ENCODE measurements at regions not wholly inside any gene's neighbourhood (a gene's known extent, or its start where the extent isn't known, plus 50 kb on each side); places are given as distances from the start of the nearest gene placed in this dataset.
A peak's percentile ranks its signal among the peaks of the same experiment; 100 is the strongest.
"Not testable (repeated sequence)": the region's sequence is repeated elsewhere in the genome, so short reads cannot be mapped to it uniquely, and the experiment has no call there.

- DNase-seq: peak; percentile 91
Observed at GRCh38 chr6:105691081-105691480, 288.2 kb upstream of the PREP start.

GRCh38 chr6:105688573-105688972 lies 285.7 kb upstream of the PREP start:
- no peak for DNase-seq

GRCh38 chr6:105686793-105687192 lies 283.9 kb upstream of the PREP start:
- not testable (repeated sequence) for DNase-seq

- DNase-seq: peak; percentile 34
Observed at GRCh38 chr6:105681061-105681460, 278.2 kb upstream of the PREP start.

GRCh38 chr6:105680131-105680530 lies 277.2 kb upstream of the PREP start:
- no peak for DNase-seq

DNA sequence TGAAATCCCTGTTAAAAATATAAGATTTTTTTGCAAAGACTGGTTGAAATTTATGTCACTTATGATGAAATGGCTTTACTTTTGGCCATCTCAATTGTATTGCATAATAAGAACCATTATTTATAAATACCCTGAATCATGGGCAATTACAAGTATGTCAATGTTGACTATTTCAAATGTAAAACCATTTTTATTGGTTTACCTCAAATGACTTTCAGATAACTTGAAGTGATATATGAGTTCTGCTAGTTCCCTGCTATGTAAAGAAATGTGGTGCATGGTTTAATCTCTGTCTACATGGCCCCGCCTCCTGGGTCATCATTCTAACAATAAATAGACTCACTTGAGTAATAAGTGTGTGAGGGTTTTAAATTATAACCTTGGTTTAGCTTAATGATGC lies 275.6 kb upstream of the PREP start:
- no peak for DNase-seq

GRCh38 chr6:105677671-105678475 lies 275.0 kb upstream of the PREP start:
- no peak for DNase-seq

DNA sequence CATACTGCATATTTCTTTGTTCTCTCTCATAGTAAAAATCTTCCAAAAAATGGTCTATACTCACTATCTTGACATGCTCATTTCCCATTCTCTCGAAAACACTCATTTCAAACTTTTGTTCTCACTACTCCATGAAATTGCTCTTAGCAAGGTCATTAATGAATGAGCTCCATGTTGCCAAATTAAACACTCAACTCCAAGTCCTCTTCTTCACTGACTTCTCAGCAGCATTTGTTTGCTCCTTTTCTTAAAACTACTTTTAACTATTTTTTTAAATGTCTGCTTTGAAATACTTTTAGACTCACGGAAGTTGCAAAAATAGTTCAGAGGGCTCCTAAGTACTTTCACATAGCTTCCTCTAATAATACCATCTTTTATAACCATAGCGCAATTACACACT lies 274.0 kb upstream of the PREP start:
- DNase-seq: no peak

GRCh38 chr6:105675715-105676397 lies 273.0 kb upstream of the PREP start:
- DNase-seq: no peak

DNA sequence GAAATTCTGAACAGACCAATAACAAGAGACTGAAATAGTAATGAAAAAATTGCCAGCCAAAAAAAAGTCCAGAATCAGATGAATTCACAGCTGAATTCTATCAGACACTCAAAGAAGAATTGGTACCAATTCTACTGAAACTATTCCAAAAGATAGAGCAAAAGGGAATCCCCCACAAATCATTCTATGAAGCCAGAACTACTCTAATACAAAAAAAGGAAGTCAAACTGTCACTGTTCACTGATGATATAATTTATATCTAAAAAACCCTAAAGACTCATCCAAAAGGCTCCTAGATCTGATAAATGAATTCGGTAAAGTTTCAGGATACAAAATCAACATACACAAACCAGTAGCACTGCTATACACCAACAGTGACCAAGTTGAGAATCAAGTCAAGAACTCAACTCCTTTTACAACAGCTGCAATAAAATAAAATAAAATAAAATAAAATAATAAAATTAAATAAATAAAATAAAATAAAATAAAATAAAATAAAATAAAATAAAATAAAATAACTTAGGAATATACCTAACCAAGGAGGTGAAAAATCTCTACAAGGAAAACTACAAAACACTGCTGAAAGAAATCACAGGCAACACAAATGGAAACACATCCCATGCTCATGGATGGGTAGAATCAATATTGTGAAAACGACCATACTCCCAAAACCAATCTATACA lies 270.1 kb upstream of the PREP start:
- DNase-seq: peak; percentile 24

- no peak for DNase-seq
Observed at GRCh38 chr6:105669232-105669631, 266.4 kb upstream of the PREP start.

DNA sequence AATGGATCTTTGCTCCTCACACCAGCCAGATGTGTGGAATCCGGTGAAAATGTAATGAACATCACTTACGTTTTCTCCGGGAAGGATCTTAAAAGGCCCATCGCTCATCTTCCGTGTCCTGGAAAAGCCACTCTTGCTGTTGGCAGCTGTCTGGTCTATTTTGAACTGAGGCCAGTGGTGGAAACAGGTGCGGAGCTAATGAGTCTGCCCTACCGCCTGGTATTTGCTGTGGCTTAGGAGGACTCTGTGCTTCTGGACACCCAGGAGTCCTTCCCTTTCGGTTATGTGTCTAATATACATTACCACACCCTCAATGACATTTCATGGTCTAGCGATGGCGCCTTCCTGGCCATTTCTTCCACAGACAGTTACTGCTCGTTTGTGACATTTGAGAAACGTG lies 264.2 kb upstream of the PREP start:
- DNase-seq: no peak

DNA sequence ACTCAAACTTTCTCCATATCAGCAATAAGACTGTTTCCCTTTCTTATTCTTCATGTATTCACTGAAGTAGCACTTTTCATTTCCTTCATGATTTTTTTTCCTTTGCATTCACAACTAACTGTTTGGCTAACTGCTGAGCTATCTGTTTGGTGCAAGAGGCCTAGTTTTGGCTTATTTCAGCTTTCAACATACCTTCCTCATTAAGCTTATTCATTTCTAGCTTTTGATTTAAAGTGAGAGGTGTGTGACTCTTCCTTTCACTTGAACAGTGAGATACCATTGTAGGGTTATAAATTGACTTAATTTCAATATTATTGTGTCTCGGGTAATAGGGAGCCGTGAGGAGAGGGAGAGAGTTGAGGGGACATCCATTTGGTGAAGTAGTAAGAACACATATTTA lies 262.0 kb upstream of the PREP start:
- DNase-seq: no peak

DNA sequence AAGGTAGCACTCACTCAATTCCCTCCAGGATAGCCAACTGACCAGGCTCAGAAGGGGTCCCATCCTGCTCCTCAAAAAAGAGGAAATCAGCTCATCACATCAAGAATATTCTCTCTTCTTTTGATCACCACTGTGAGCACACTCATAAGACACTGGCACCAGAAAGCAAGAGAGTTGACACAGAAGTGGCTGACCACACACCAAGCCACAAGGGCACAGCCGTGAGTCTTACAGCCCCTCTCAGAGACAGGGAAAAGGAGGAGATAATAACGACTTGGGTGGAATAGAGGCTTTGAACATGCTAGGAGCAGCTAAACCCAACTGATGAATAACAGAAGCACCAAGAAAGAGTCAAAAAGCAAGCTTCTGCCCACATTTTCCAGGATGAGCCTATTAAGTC lies 249.1 kb upstream of the PREP start:
- DNase-seq: no peak

DNA sequence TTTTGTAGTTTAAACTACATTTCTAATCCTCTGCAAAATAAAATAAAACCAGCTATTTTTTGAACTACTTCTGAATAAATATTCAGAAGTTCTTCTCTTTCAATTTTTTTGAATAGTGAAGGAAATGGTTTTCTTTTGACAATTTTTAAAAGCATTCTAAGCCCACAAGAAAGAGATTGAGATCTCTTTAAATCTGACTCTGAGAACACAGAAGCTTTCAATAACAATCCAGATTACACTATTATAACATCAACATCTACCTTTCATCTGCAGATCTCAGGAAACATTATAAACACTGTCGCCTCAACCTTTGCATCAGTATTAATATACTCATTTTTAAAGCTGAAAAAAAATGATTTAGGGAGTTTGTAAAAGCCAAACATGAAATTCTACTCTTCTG lies 247.5 kb upstream of the PREP start:
- no peak for DNase-seq

DNA sequence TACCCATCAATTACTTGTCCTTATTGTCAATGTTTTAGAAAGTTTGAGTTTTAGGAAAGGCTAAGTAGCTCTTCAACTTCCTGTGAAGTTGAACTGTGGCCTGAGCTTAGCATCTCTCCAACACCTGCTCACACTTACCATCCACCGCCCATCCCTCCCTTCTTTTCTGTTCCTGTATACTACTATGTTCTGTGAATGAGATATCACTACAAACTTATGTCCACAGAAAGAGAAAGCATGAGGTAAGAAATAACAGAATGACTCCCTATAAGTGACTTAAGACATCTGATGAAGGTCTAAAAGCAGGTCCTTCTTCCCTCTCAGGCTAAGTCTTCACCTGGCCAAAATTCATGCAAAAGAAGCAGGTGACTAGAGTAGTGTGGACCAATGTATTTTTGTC lies 246.3 kb upstream of the PREP start:
- DNase-seq: no peak

- DNase-seq: no peak
Observed at GRCh38 chr6:105648276-105648675, 245.4 kb upstream of the PREP start.

DNA sequence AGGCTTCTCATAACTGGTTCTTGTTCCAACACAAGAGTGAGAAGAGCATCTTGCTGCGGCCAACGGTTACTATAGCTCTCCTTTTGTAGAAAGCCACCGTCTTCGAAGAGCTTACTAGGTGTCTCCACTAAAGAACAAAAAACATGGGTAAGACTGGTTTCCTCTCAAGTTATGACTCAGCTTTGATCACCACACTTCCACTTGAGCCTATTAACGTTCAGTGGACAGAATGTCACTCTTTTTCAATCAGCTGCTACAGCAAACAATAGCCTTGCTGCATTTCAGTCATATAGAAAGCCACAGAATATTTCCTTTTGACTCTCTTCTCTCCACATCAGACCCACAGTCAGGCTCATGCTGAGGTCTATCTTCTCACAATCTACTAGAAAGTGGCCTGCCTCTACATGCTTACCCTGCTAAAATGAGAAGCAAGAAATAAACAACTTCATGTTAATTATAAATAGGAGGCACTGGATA lies 243.5 kb upstream of the PREP start:
- DNase-seq: peak; percentile 36

DNA sequence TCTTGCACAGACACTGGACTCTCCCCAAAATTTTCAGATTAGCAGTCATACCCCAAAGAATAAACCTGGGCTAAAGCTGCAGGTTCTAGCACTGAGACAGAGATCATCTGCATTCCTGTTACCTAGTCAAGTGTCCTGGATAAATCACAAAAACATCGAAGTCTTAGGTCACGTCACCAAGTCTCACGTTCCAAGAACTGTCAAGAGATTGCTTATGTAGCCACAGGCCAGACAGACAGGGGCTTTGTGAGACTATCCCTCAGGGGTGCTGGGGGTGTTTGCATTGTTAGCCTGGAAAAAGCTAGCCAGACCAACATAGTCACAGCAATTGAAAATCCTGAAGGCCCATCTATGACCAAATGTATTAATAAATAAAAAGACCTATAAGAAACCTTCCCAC lies 243.1 kb upstream of the PREP start:
- no peak for DNase-seq

DNA sequence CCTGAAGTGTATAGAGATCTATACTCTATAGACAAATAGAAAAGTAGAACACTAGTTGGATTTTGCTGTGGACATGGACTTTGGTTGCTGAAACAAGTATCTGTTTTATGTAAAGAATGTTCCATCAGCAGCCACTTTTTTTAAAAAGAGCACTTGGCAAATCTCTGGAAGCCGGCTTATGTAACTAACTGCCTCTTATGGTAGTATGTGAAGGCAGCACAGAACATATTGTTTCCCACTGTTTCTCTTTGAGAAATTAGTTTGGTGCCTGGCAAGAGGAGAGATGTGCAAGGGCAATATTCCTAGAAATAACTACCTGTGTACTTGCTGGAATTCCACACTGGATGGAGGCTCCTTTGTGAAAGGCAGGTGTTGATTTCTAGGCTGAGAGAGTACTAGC lies 242.3 kb upstream of the PREP start:
- no peak for DNase-seq

DNA sequence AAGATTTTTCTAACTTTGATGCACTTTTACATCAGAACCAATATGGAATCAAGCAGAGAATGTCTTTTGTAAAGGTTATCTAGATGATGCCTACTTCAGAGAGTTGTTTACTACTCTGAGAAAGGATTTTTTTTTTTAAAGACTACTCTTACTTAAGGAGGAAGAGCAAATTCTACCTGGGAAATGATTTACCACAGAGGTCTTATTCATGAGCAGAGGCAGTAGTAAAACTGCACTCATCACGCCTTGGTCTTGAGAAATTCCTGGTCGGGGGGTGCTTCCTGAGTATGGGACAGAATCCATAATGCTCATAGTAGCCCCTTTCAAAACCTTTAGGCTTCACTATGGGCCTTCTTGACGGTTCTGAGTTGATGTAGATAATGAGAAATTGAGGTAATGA lies 241.8 kb upstream of the PREP start:
- no peak for DNase-seq

DNA sequence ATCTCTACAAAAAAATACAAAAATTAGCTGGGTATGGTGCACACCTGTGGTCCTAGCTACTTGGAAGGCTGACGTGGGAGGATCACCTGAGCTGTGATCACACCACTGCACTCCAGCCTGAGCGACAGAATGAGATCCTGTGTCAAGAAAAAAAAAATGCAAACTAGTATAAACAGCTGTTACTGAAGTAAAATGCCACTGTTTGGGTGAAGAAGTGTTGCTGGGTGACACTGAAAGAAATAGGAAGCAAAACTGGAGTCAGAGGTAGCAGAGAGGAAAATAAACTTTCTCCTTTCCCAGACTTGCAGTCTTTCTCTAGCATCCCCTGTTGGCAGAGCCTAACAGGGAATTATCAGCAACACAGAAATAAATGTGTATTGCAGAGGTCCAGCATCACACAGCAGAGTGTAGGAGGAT lies 241.2 kb upstream of the PREP start:
- peak; percentile 7 for DNase-seq

GRCh38 chr6:105642708-105643107 lies 239.8 kb upstream of the PREP start:
- no peak for DNase-seq

GRCh38 chr6:105641504-105641903 lies 238.6 kb upstream of the PREP start:
- DNase-seq: no peak

Data from suppressor macrophage treated with lipopolysaccharide for 4 hours (primary cell).